Endothelial cell (in vitro differentiated cells): ENCODE measurements at regions not wholly inside any gene's neighbourhood (a gene's known extent, or its start where the extent isn't known, plus 50 kb on each side); places are given as distances from the start of the nearest gene placed in this dataset.

Experiments
- DNase-seq: peaks from one replicate; pipeline ENCODE4 v3.0.0; 2021; ENCODE audit warnings: low spot score
- H3K27ac Mint-ChIP-seq: one replicate; pipeline ENCODE4 v1.8.0; 2021; ENCODE audit warnings: mixed read lengths, inconsistent platforms; ENCODE audit not compliant: unreplicated experiment
- H3K27me3 Mint-ChIP-seq: one replicate; pipeline ENCODE4 v1.8.0; 2021; ENCODE audit warnings: mild to moderate bottlenecking, moderate library complexity, mixed read lengths, inconsistent platforms; ENCODE audit not compliant: unreplicated experiment
- H3K36me3 Mint-ChIP-seq: one replicate; pipeline ENCODE4 v1.8.0; 2021; ENCODE audit warnings: mild to moderate bottlenecking, low read depth, mixed read lengths, inconsistent platforms; ENCODE audit not compliant: unreplicated experiment
- H3K4me1 Mint-ChIP-seq: one replicate; pipeline ENCODE4 v1.8.0; 2021; ENCODE audit warnings: mild to moderate bottlenecking, mixed read lengths, inconsistent platforms; ENCODE audit not compliant: unreplicated experiment
- H3K4me3 Mint-ChIP-seq: one replicate; pipeline ENCODE4 v1.8.0; 2021; ENCODE audit warnings: mild to moderate bottlenecking, mixed read lengths, inconsistent platforms; ENCODE audit not compliant: unreplicated experiment
- H3K9me3 Mint-ChIP-seq: one replicate; pipeline ENCODE4 v1.8.0; 2021; ENCODE audit warnings: mixed read lengths, inconsistent platforms; ENCODE audit not compliant: unreplicated experiment
- TF ChIP-seq, protein P1 (sequence below): fragments of 200-600 bp; sonication (generic); IDR thresholded peaks from one replicate; pipeline ENCODE4 v1.5.0; 2021; ENCODE audit warnings: antibody characterized with exemption; ENCODE audit not compliant: unreplicated experiment

DNA sequence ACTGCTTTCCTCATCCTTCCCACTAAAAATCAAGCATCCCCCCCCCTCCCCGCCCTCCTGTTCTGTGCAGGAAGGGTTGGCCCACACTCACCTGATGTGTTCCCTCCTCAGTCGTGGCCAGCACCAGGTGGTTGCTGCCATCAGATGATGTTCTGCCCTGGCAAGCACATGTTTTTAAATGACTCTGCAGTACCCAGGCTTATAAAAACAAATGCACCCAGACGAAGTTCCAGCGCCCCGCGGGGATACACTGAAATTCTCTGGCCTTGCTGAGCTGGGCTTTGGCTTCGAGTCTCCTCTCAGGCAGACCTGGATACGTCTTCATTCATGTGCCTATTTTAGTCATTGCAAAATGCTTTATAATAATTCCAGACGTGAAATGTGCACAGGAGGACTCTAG, 316.3 kb downstream of the DLEU7 start:
- Mint-ChIP-seq H3K4me1 (peaks cover 10% of the 10 kb centered on the region), H3K4me3 (no peak overlapping the region), H3K36me3 (no peaks in the 10 kb centered on the region), H3K27me3 (peaks cover 1% of the 10 kb centered on the region), H3K9me3 (no peaks in the 10 kb centered on the region), H3K27ac (no peak overlapping the region)
- no peak for DNase-seq
- TF ChIP-seq, protein P1, sequence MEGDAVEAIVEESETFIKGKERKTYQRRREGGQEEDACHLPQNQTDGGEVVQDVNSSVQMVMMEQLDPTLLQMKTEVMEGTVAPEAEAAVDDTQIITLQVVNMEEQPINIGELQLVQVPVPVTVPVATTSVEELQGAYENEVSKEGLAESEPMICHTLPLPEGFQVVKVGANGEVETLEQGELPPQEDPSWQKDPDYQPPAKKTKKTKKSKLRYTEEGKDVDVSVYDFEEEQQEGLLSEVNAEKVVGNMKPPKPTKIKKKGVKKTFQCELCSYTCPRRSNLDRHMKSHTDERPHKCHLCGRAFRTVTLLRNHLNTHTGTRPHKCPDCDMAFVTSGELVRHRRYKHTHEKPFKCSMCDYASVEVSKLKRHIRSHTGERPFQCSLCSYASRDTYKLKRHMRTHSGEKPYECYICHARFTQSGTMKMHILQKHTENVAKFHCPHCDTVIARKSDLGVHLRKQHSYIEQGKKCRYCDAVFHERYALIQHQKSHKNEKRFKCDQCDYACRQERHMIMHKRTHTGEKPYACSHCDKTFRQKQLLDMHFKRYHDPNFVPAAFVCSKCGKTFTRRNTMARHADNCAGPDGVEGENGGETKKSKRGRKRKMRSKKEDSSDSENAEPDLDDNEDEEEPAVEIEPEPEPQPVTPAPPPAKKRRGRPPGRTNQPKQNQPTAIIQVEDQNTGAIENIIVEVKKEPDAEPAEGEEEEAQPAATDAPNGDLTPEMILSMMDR: no peak

DNA sequence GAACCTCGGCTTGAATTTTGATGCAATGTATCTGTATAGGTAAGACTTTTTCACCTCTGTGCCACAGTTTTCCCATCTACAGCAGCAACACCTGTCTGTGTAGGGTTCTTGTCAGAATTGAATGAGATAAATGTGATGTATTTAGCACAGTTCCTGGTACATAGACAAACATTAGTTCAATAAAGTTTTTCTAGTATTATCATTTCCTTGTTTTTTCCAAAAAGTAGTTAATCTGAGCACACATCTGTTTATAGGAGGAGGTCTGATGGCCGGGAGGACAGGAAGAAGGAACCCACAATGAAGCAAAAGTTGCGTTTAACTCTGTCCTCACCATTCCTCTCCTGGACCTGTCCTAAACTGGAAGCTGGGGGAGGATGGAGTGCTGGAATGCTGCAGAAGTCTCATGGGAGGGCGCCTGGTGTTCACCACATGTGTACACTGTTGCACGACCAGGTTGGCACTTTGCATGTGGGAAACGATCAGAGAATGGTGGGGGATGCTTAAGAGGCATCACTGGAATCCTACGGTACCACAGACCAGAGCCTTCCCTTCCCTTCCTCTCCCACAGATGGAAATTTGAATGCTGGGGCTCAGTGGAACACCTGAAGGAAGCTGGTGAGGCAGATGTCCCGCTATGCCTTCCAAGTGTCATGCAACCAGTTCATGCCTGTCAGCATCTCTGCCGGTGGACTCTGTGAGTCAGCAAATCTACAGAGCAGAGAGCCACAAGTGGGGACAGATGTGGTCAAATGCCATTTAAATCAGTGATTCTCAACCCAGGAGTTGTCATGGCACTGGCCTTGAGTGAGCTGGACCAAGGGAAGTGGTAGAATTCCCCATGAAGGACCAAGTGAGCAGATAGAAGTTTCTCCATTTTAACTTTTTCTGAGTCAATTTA, 315.6 kb downstream of the DLEU7 start:
- H3K4me1 Mint-ChIP-seq: peaks cover 10% of the 10 kb centered on the region
- TF ChIP-seq, protein P1: no peak
- H3K9me3 Mint-ChIP-seq: no peaks in the 10 kb centered on the region
- no peak overlapping the region for H3K4me3 Mint-ChIP-seq
- no peak for DNase-seq
- peaks cover 1% of the 10 kb centered on the region for H3K27me3 Mint-ChIP-seq
- H3K27ac Mint-ChIP-seq: no peak overlapping the region
- no peaks in the 10 kb centered on the region for H3K36me3 Mint-ChIP-seq

DNA sequence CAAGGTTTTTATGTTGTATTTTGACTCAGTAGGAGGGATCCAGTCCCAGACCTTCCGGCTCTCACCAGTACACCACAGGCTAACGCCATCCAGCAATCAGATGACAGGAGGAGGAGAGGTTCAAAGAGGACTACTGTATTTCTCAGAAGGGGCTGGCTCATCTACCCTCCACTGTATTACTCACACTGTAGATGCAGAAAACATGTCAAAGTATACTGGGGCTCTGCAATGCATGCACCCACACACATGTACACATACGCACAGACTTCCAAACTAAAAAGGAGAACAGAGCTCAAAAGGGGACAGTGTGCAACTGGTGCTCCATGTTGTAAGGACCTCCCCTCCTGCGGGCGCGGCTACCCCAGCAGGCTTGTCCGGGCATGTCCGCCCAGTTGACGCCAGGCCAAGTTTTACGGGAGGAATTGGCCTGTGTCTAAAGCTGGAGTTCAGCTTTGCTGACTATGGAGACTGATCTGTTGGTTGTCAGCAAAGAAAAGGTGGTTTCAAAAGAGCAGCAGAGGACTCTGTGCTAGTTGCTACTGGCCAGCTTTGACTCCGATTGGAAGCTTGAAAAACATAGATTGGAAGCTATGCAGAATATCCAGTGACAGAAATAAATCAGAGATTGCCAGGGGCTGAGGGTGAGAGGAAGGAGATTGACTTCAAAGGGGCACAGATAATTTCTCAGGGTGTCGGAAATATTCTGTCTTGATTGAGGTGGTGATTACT, 314.2 kb downstream of the DLEU7 start:
- peaks cover 10% of the 10 kb centered on the region for H3K4me1 Mint-ChIP-seq
- no peak for DNase-seq

DNA sequence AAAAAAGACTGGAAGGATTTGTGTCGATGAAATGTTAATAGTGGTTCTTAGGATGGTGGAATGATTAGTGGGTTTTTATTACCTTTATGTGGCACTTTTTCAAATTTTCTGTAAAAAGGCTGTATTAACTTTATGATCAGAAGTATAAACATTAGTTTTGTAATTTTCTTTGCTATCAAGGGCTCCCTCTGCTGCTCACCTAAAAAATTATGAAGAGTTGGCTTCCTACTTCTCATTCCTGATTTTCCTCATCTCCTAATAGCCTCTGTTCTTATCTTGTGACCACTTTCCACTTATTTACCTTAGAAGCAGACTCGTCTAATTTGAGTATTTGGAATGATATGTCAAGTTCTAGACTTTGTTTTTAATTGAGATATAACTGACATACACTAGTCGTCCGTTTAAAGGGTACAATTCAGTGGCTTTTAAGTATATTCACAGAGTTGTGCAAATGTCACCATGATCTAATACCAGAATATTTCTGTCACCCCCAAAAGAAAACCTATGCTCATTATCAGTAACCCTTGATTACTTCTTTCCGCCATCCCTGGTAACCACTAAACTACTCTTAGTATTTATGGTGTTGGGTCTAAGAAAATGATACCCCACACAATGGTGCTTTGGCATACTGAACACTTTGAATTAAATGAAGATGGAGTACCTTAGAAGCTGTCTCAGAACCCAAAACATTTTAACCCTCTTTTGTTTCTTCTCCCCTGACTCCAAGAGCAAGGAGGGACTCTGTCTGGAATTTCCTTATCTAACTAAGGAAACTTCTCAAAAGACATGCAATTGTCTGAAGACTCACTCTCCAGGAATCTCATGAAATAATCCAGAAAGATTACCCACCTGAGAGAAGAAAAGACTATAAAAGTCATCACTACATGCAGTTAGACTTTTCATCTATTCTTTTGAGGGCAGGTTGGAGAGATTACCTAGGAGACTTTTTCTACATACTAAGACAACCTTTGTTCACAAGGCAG, 311.3 kb downstream of the DLEU7 start:
- no peak for DNase-seq
- Mint-ChIP-seq H3K9me3 (peaks cover 9% of the 10 kb centered on the region), H3K4me1 (peaks cover 6% of the 10 kb centered on the region), H3K4me3 (no peak overlapping the region), H3K27ac (no peak overlapping the region), H3K27me3 (peaks cover 1% of the 10 kb centered on the region), H3K36me3 (peaks cover 4% of the 10 kb centered on the region)
- TF ChIP-seq, protein P1: no peak

More for the DNA sequence above, 314.2 kb downstream of the DLEU7 start:
- Mint-ChIP-seq H3K27ac (no peak overlapping the region), H3K4me3 (no peak overlapping the region), H3K36me3 (no peaks in the 10 kb centered on the region), H3K27me3 (peaks cover 1% of the 10 kb centered on the region), H3K9me3 (no peaks in the 10 kb centered on the region)
- TF ChIP-seq, protein P1: no peak
